Stimulated activated naive B cell treated with anti-CD40 and anti-IgM and Interleukin-4, amounts not matched to agents 10 μg/mL and 1 μg/mL and 100 μg/mL, for 72 hours (primary cell): ENCODE measurements at regions not wholly inside any gene's neighbourhood (a gene's known extent, or its start where the extent isn't known, plus 50 kb on each side); places are given as distances from the start of the nearest gene placed in this dataset.

Source experiments
- ATAC-seq, 2 donors: fragments of 150-1000 bp; cut with Tn5 transposase; replicated peaks; 2 replicates each; pipeline ENCODE4 v1.10.0; 2021; ENCODE audit warnings: moderate library complexity in 1 of 2
- DNase-seq: peaks from one replicate; pipeline ENCODE4 v3.0.0; 2021
- H3K27ac Mint-ChIP-seq: one replicate; pipeline ENCODE4 v1.8.0; 2022; ENCODE audit warnings: mild to moderate bottlenecking, mixed read lengths
- H3K27me3 Mint-ChIP-seq, 2 donors: one replicate each; pipeline ENCODE4 v1.8.0; 2022; ENCODE audit warnings: mixed read lengths in 2 of 2
- H3K36me3 Mint-ChIP-seq, 2 donors: one replicate each; pipeline ENCODE4 v1.8.0; 2022; ENCODE audit warnings: mixed read lengths in 2 of 2, mild to moderate bottlenecking in 1 of 2
- H3K4me1 Mint-ChIP-seq, 2 donors: one replicate each; pipeline ENCODE4 v1.8.0; 2022; ENCODE audit warnings: mixed read lengths in 2 of 2, mild to moderate bottlenecking in 1 of 2
- H3K4me3 Mint-ChIP-seq, 2 donors: one replicate each; pipeline ENCODE4 v1.8.0; 2022; ENCODE audit warnings: mild to moderate bottlenecking in 2 of 2, mixed read lengths in 2 of 2, moderate library complexity in 1 of 2
- H3K9me3 Mint-ChIP-seq, 2 donors: one replicate each; pipeline ENCODE4 v1.8.0; 2022; ENCODE audit warnings: mixed read lengths in 2 of 2, mild to moderate bottlenecking in 1 of 2

DNA sequence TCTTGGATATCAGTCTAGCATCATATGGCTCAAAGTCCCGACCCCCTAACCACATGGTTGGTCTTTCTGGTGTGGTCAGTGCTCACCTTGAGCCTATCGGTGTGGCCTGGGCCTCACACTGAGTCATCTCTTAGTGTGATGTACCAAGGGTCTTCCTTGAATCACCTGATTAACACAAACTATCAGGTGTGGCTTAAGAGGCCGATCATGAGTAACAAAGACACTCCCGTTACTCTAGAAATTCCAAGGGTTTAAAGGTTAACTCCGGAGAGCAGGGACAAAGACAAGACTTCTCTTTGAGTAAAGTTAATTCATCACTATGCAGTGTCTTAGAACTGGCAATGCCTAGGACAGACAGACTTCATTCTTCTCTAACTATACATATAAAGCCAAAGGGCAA is 52.3 kb upstream of the ARMC3 start:
- no peaks in the 10 kb centered on the region for H3K4me1 Mint-ChIP-seq
- H3K27ac Mint-ChIP-seq = no peak overlapping the region
- no peak overlapping the region for H3K4me3 Mint-ChIP-seq
- H3K9me3 Mint-ChIP-seq = no peaks in the 10 kb centered on the region
- peaks cover 11 to 32% of the 10 kb centered on the region in 2 donors for H3K27me3 Mint-ChIP-seq
- no peak for DNase-seq
- no peaks in the 10 kb centered on the region for H3K36me3 Mint-ChIP-seq
- ATAC-seq = no peak

DNA sequence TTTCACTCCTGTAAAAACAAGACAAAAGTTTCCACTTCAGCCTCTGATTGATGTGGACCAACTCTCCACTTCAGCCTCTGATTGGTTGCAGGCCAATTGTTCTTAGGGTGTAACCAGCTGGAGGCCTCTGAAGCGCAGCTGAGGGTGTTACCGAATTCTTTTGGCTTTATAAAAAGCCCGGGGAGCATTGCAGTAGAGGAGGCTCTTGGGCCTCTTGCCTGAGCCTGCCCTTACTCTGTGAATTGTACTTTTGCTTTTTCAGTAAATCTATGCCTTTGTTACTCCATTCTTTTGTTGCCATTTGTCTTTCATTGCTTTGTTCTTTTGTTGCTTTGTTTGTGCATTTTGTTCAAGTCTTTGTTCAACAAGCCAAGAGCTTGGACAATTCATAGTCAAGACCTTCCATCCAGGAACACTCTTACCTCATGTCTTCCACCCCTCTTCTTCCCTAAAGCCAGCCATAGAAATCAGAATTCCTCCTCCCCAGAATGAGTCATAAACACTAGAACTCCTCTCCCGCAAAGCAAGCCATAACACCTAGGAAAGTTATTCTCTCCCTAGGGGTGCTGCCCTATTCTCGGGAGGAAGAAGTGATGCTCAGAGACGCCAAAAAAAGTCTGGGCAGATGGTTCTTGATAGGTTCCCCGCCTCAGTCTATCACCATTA is 53.5 kb upstream of the ARMC3 start:
- ATAC-seq (no peak), DNase-seq (no peak)
- Mint-ChIP-seq H3K4me3 (no peak overlapping the region), H3K4me1 (no peaks in the 10 kb centered on the region), H3K36me3 (no peaks in the 10 kb centered on the region), H3K27ac (no peak overlapping the region), H3K27me3 (peaks cover 0 to 21% of the 10 kb centered on the region in 2 donors), H3K9me3 (no peaks in the 10 kb centered on the region)

- Mint-ChIP-seq H3K27ac (peak overlapping the region; percentile 27), H3K9me3 (peaks cover 0 to 2% of the 10 kb centered on the region in 2 donors), H3K4me3 (no peak overlapping the region), H3K4me1 (no peaks in the 10 kb centered on the region), H3K36me3 (no peaks in the 10 kb centered on the region), H3K27me3 (peaks cover 4 to 6% of the 10 kb centered on the region in 2 donors)
- ATAC-seq (peak in 1 of 2 donors; percentile 34), DNase-seq (no peak)
Observed at GRCh38 chr10:22856444-22857074, 71.3 kb upstream of the ARMC3 start.

GRCh38 chr10:22854935-22855421 is 72.9 kb upstream of the ARMC3 start:
- no peaks in the 10 kb centered on the region for H3K9me3 Mint-ChIP-seq
- H3K27ac Mint-ChIP-seq = no peak overlapping the region
- H3K4me3 Mint-ChIP-seq = no peak overlapping the region
- H3K4me1 Mint-ChIP-seq = no peaks in the 10 kb centered on the region
- DNase-seq (no peak), ATAC-seq (peak in 1 of 2 donors; percentile 20)
- peaks cover 4 to 6% of the 10 kb centered on the region in 2 donors for H3K27me3 Mint-ChIP-seq
- no peaks in the 10 kb centered on the region for H3K36me3 Mint-ChIP-seq

GRCh38 chr10:22853906-22854447 is 73.9 kb upstream of the ARMC3 start:
- Mint-ChIP-seq H3K4me1 (peaks cover 3 to 8% of the 10 kb centered on the region in 2 donors), H3K36me3 (no peaks in the 10 kb centered on the region), H3K27ac (no peak overlapping the region), H3K9me3 (no peaks in the 10 kb centered on the region), H3K4me3 (no peak overlapping the region), H3K27me3 (peaks cover 10% of the 10 kb centered on the region in 2 donors)
- DNase-seq (no peak), ATAC-seq (no peak)

DNA sequence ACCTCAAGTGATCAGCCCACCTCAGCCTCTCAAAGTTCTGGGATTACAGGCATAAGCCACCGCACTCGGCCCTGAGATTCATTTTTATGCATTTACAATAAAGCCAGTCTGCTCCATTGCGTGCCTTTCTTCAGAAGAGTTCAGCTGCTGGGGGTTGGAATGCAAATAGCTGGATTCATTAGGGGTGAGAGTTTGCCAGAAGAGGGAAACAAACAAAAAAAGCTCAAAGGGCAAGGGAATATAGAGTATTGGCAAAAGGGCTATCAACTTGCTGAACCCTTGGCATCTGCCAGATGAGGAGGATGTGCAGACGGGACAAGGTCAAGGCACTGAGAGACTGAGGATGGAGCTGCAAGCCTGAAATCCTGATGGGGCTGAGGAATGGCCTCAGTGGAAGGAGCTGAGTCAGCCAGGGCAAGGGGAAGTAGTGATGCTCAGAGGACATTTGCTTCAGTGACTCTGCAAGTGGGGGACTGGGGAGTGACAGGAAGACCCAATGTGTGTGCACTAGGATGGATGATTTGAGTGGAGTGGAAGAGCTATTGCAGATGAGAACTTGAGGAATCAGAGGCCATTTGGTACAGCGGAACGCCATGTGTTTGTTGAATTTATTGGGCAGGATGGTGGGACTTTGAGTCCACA is 75.0 kb upstream of the ARMC3 start:
- Mint-ChIP-seq H3K27ac (no peak overlapping the region), H3K27me3 (peaks cover 10 to 12% of the 10 kb centered on the region in 2 donors)

DNA sequence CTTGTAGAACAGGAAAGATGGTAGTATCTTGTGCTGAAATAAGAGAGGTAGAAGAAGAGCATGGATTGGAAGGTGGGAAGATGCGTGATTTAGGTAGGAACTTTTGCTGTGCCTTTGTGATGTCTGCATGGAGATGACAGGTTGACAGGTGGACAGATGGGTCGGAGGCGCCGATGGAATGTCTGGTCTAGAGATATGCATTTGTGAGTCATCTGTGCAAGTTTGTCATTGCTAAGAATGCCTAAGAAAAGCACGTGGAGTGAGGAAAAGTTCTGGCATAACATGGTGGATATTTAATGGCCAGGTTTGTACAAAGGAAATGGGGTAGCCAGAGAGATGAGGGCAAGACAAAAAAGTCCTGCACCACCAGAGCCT is 76.0 kb upstream of the ARMC3 start:
- no peak overlapping the region for H3K4me3 Mint-ChIP-seq
- peaks cover 10 to 12% of the 10 kb centered on the region in 2 donors for H3K27me3 Mint-ChIP-seq
- H3K36me3 Mint-ChIP-seq = no peaks in the 10 kb centered on the region
- no peak for DNase-seq
- ATAC-seq = no peak
- H3K4me1 Mint-ChIP-seq = peaks cover 6 to 12% of the 10 kb centered on the region in 2 donors
- no peak overlapping the region for H3K27ac Mint-ChIP-seq
- H3K9me3 Mint-ChIP-seq = no peaks in the 10 kb centered on the region

More for the DNA sequence above, 75.0 kb upstream of the ARMC3 start:
- DNase-seq = no peak
- Mint-ChIP-seq H3K4me1 (peaks cover 6 to 12% of the 10 kb centered on the region in 2 donors), H3K9me3 (no peaks in the 10 kb centered on the region), H3K36me3 (no peaks in the 10 kb centered on the region), H3K4me3 (no peak overlapping the region)
- ATAC-seq = no peak

- no peak overlapping the region for H3K4me3 Mint-ChIP-seq
- no peaks in the 10 kb centered on the region for H3K9me3 Mint-ChIP-seq
- H3K36me3 Mint-ChIP-seq = no peaks in the 10 kb centered on the region
- ATAC-seq = no peak
- peaks cover 9 to 17% of the 10 kb centered on the region in 2 donors for H3K4me1 Mint-ChIP-seq
- no peak for DNase-seq
- H3K27me3 Mint-ChIP-seq = peaks cover 10 to 12% of the 10 kb centered on the region in 2 donors
- H3K27ac Mint-ChIP-seq = no peak overlapping the region
Observed at GRCh38 chr10:22850541-22850940, 77.3 kb upstream of the ARMC3 start.

GRCh38 chr10:22849077-22849805 is 78.6 kb upstream of the ARMC3 start:
- no peak for DNase-seq
- H3K27me3 Mint-ChIP-seq = peaks cover 10 to 16% of the 10 kb centered on the region in 2 donors
- H3K9me3 Mint-ChIP-seq = no peaks in the 10 kb centered on the region
- no peak overlapping the region for H3K27ac Mint-ChIP-seq
- peak in 1 of 2 donors; percentile 55 for ATAC-seq
- H3K36me3 Mint-ChIP-seq = no peaks in the 10 kb centered on the region
- H3K4me3 Mint-ChIP-seq = peak overlapping the region; percentile 7 to 36
- peaks cover 9 to 17% of the 10 kb centered on the region in 2 donors for H3K4me1 Mint-ChIP-seq

DNA sequence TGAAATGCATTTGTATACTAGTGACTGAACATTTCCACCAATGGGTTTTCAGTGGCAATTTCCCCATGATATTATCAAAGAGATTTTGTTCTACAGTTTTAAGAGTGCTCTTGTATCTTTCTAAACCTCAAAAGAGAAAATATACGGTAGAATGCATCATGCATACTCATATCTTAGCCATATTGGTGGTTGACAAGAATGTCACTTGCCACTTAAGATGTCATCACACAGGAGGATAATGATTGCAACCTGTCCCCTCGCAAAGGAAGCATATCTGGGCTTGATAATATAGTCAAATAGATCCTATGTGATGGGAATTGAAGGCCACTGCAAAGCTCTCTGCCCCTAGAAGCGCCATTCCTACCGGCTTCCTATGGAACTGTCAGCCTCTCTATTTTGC is 79.3 kb upstream of the ARMC3 start:
- ATAC-seq (no peak), DNase-seq (no peak)
- Mint-ChIP-seq H3K27ac (no peak overlapping the region), H3K4me3 (no peak overlapping the region), H3K27me3 (peaks cover 10 to 18% of the 10 kb centered on the region in 2 donors), H3K4me1 (peaks cover 9 to 17% of the 10 kb centered on the region in 2 donors), H3K9me3 (no peaks in the 10 kb centered on the region), H3K36me3 (no peaks in the 10 kb centered on the region)

GRCh38 chr10:22846294-22846693 is 81.6 kb upstream of the ARMC3 start:
- Mint-ChIP-seq H3K9me3 (no peaks in the 10 kb centered on the region), H3K27me3 (peaks cover 10 to 18% of the 10 kb centered on the region in 2 donors), H3K4me3 (no peak overlapping the region), H3K36me3 (no peaks in the 10 kb centered on the region), H3K27ac (no peak overlapping the region), H3K4me1 (peaks cover 9 to 17% of the 10 kb centered on the region in 2 donors)
- no peak for DNase-seq
- ATAC-seq = no peak

DNA sequence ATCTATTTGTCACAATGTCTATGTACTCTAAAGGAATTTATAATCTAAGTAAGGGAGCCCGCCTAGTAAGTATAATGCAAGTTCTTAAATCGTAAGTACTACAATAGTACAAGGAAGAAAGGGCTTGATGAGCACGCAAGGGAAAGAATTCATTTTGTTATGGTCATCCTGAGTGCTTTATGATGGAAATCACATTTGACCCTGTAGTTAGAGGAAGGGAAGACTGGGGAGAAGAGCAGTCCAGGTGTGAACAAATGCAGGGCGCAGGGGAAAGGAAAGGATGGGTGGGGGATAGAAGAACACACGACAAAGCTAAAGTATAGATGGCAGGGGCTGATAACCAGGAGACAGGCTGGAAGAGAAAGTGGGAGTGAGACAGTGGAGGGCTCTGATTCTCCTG is 88.2 kb upstream of the ARMC3 start:
- peaks cover 5 to 18% of the 10 kb centered on the region in 2 donors for H3K27me3 Mint-ChIP-seq
- no peak overlapping the region for H3K4me3 Mint-ChIP-seq
- peaks cover 4 to 7% of the 10 kb centered on the region in 2 donors for H3K4me1 Mint-ChIP-seq
- no peak overlapping the region for H3K27ac Mint-ChIP-seq
- DNase-seq (no peak), ATAC-seq (no peak)
- H3K36me3 Mint-ChIP-seq = peaks cover 0 to 3% of the 10 kb centered on the region in 2 donors
- H3K9me3 Mint-ChIP-seq = peaks cover 0 to 3% of the 10 kb centered on the region in 2 donors

GRCh38 chr10:22837771-22838170 is 90.1 kb upstream of the ARMC3 start:
- peaks cover 0 to 3% of the 10 kb centered on the region in 2 donors for H3K9me3 Mint-ChIP-seq
- H3K4me3 Mint-ChIP-seq = no peak overlapping the region
- no peak overlapping the region for H3K27ac Mint-ChIP-seq
- H3K36me3 Mint-ChIP-seq = peaks cover 0 to 3% of the 10 kb centered on the region in 2 donors
- H3K27me3 Mint-ChIP-seq = peaks cover 5 to 12% of the 10 kb centered on the region in 2 donors
- ATAC-seq (no peak), DNase-seq (no peak)
- H3K4me1 Mint-ChIP-seq = peaks cover 4 to 7% of the 10 kb centered on the region in 2 donors

DNA sequence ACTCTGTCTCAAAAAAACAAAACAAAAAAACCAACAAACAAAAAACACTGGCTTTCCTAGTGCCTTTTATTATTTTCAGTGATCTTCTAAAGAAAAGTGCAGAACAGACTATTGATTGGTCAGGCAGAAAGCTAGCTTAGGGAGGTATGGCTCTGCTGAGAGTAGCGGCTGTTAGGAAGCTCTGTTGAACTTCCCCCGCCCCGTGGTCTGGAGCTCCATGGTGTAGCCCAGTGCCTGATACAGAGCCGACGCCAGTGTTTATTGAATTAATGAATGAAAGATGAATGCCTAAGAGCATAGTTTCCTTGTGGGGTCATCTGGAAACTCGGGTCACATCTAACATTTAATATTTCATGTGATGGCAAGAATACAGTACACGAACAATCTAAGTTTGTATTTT is 90.5 kb upstream of the ARMC3 start:
- no peak overlapping the region for H3K4me3 Mint-ChIP-seq
- DNase-seq = no peak
- H3K36me3 Mint-ChIP-seq = peaks cover 0 to 3% of the 10 kb centered on the region in 2 donors
- H3K27me3 Mint-ChIP-seq = peaks cover 5 to 12% of the 10 kb centered on the region in 2 donors
- no peak overlapping the region for H3K27ac Mint-ChIP-seq
- no peak for ATAC-seq
- H3K9me3 Mint-ChIP-seq = peaks cover 0 to 3% of the 10 kb centered on the region in 2 donors
- H3K4me1 Mint-ChIP-seq = peaks cover 4 to 7% of the 10 kb centered on the region in 2 donors
